GM18951 (cell line): ENCODE measurements at regions not wholly inside any gene's neighbourhood (a gene's known extent, or its start where the extent isn't known, plus 50 kb on each side); places are given as distances from the start of the nearest gene placed in this dataset.

ENCODE experiments used
- POLR2A ChIP-seq: IDR thresholded peaks from 4 replicates; pipeline ENCODE4 v1.6.1; 2011; ENCODE audit warnings: mild to moderate bottlenecking; ENCODE audit not compliant: insufficient read length, insufficient read depth; ENCODE audit errors: extremely low read depth
- in situ Hi-C: fragments of 300-500 bp; cut with MboI; formaldehyde crosslinking; loops from one replicate; pipeline ENCODE4 v1.12.0; 2022; ENCODE audit warnings: low sequenced_read_pairs, mixed read lengths, inconsistent platforms; ENCODE audit not compliant: unreplicated experiment

GRCh38 chr2:213232649-213233437 is 51.4 kb upstream of the SPAG16 start:
- in situ Hi-C loops: no loop called here
- peak; percentile 32 for TF ChIP-seq POLR2A

- in situ Hi-C loops: no loop called here
- TF ChIP-seq POLR2A: no peak
These were observed 50.6 kb upstream of the SPAG16 start for GRCh38 chr2:213233438-213234330.
